Loucy (cell line): ENCODE measurements at regions not wholly inside any gene's neighbourhood (a gene's known extent, or its start where the extent isn't known, plus 50 kb on each side); places are given as distances from the start of the nearest gene placed in this dataset.

Source experiments
- H2AFZ ChIP-seq: fragments of 200-600 bp; sonication (generic); 2 replicates; pipeline ENCODE4 v1.6.0; 2016; ENCODE audit warnings: antibody characterized with exemption, mild to moderate bottlenecking, low read length, moderate library complexity
- H3F3A ChIP-seq: fragments of 200-600 bp; 2 replicates; pipeline ENCODE4 v1.6.0; 2016; ENCODE audit warnings: antibody characterized with exemption, low read depth, mild to moderate bottlenecking
- H3K27me3 ChIP-seq: fragments of 200-600 bp; sonication (generic); 2 replicates; pipeline ENCODE4 v1.6.1; 2014; ENCODE audit warnings: low read length, mild to moderate bottlenecking; ENCODE audit not compliant: insufficient read depth, poor library complexity, severe bottlenecking
- H3K36me3 ChIP-seq: fragments of 200-600 bp; sonication (generic); 2 replicates; pipeline ENCODE4 v1.6.1; 2016; ENCODE audit warnings: low read length; ENCODE audit not compliant: insufficient read depth
- H3K4me1 ChIP-seq: fragments of 200-600 bp; sonication (generic); 2 replicates; pipeline ENCODE4 v1.5.1; 2014; ENCODE audit warnings: low read length, mild to moderate bottlenecking; ENCODE audit not compliant: insufficient read depth, poor library complexity, severe bottlenecking
- H3K4me2 ChIP-seq: fragments of 200-600 bp; sonication (generic); 2 replicates; pipeline ENCODE4 v1.6.0; 2014; ENCODE audit warnings: antibody characterized with exemption, low read length, low read depth, mild to moderate bottlenecking; ENCODE audit not compliant: poor library complexity, severe bottlenecking
- H3K4me3 ChIP-seq: fragments of 200-600 bp; sonication (generic); 2 replicates; pipeline ENCODE4 v1.5.1; 2014; ENCODE audit warnings: low read length, mild to moderate bottlenecking, mixed read lengths; ENCODE audit not compliant: poor library complexity, severe bottlenecking
- H3K79me2 ChIP-seq: fragments of 200-600 bp; sonication (generic); 2 replicates; pipeline ENCODE4 v1.6.1; 2014; ENCODE audit warnings: low read length; ENCODE audit not compliant: insufficient read depth
- H3K9ac ChIP-seq: fragments of 200-600 bp; sonication (generic); 2 replicates; pipeline ENCODE4 v1.6.0; 2014; ENCODE audit warnings: mild to moderate bottlenecking, low read depth, low read length, moderate library complexity; ENCODE audit not compliant: poor library complexity, severe bottlenecking
- H3K9me2 ChIP-seq: fragments of 200-600 bp; sonication (generic); replicated peaks from 2 replicates; pipeline ENCODE4 v1.6.1; 2016; ENCODE audit warnings: low read depth, low read length, mixed read lengths
- H3K9me3 ChIP-seq: fragments of 200-600 bp; sonication (generic); 2 replicates; pipeline ENCODE4 v1.6.1; 2014; ENCODE audit warnings: mild to moderate bottlenecking, antibody characterized with exemption, low read length, low read depth; ENCODE audit not compliant: insufficient read depth
- H4K20me1 ChIP-seq: fragments of 200-600 bp; sonication (generic); 2 replicates; pipeline ENCODE4 v1.6.0; 2014; ENCODE audit warnings: antibody characterized with exemption, low read length, mild to moderate bottlenecking; ENCODE audit not compliant: insufficient read depth, poor library complexity, severe bottlenecking
- CTCF ChIP-seq: fragments of 200-600 bp; sonication (generic); conservative IDR thresholded peaks from 2 replicates; pipeline ENCODE4 v1.5.1; 2014; ENCODE audit warnings: mild to moderate bottlenecking, antibody characterized with exemption, low read length
- EZH2phosphoT487 ChIP-seq: fragments of 200-600 bp; IDR thresholded peaks from 2 replicates; pipeline ENCODE4 v1.6.1; 2018; ENCODE audit warnings: antibody characterized with exemption, mild to moderate bottlenecking, moderate library complexity, borderline replicate concordance

GRCh38 chr3:166123088-166123487 lies 285.9 kb upstream of the BCHE start:
- Histone ChIP-seq H3K79me2 (no peaks in the 10 kb centered on the region), H3F3A (no peaks in the 10 kb centered on the region), H3K4me2 (no peak overlapping the region), H3K9ac (no peak overlapping the region), H2AFZ (no peak overlapping the region), H3K36me3 (no peaks in the 10 kb centered on the region), H3K27me3 (no peaks in the 10 kb centered on the region), H3K9me3 (0 out of 2 replicates have a peak, but pooled peaks cover 2% of the 10 kb centered on the region), H3K9me2 (no peaks in the 10 kb centered on the region), H3K4me1 (no peaks in the 10 kb centered on the region), H4K20me1 (no peaks in the 10 kb centered on the region), H3K4me3 (no peak overlapping the region)
- no peak for TF ChIP-seq EZH2phosphoT487
- TF ChIP-seq CTCF = no peak

DNA sequence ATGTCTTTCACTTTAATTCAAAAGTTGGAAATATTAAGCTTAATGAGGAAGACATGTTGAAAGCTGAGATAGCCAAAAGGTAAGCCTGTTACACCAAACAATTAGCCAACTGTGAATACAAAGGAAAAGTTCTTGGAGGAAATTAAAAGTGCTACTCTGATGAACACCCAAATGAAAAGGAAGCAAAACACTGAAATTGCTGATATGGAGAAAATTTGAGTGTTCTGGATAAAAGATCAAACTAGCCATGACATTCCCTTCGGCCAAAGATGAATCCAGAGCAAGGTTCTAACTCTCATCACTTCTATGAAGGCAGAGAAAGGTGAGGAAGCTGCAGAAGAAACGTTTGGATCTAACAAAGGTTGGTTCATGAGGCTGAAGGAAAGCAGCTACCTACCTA lies 280.8 kb upstream of the BCHE start:
- Histone ChIP-seq H3K4me1 (no peaks in the 10 kb centered on the region), H3K27me3 (no peaks in the 10 kb centered on the region), H3K9me3 (0 out of 2 replicates have a peak, but pooled peaks cover 2% of the 10 kb centered on the region), H3K4me2 (no peak overlapping the region), H2AFZ (no peak overlapping the region), H3K4me3 (no peak overlapping the region), H3K9me2 (no peaks in the 10 kb centered on the region), H4K20me1 (no peaks in the 10 kb centered on the region), H3K9ac (no peak overlapping the region), H3K79me2 (no peaks in the 10 kb centered on the region), H3K36me3 (no peaks in the 10 kb centered on the region), H3F3A (no peaks in the 10 kb centered on the region)
- TF ChIP-seq EZH2phosphoT487 (no peak), CTCF (no peak)

DNA sequence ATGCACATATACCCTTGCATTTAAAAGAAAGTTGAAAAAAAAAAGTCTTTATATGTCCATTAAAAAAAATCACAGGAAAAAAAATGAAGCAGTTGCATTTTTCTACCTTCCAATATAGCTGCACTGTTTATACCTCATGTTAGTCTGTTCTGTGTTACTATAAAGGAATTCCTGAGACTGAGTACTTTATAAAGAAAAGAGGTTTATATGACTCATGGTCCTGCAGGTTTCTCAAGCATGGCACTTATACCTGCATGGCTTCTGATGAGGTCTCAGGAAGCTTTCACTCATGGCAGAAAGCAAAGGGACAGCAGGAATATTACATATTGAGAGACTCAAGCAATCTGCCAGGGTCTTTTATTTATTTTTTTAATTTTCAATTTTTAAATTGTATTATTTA lies 277.2 kb upstream of the BCHE start:
- H3K36me3 ChIP-seq = no peaks in the 10 kb centered on the region
- H3F3A ChIP-seq = no peaks in the 10 kb centered on the region
- H3K9ac ChIP-seq = no peak overlapping the region
- H4K20me1 ChIP-seq = no peaks in the 10 kb centered on the region
- H3K9me2 ChIP-seq = no peaks in the 10 kb centered on the region
- no peaks in the 10 kb centered on the region for H3K79me2 ChIP-seq
- 0 out of 2 replicates have a peak, but pooled peaks cover 2% of the 10 kb centered on the region for H3K9me3 ChIP-seq
- no peaks in the 10 kb centered on the region for H3K27me3 ChIP-seq
- H3K4me1 ChIP-seq = no peaks in the 10 kb centered on the region
- no peak overlapping the region for H2AFZ ChIP-seq
- H3K4me3 ChIP-seq = no peak overlapping the region
- no peak for TF ChIP-seq CTCF
- TF ChIP-seq EZH2phosphoT487 = no peak
- H3K4me2 ChIP-seq = no peak overlapping the region
